Vagina (tissue), 2 donors: ENCODE measurements at regions not wholly inside any gene's neighbourhood (a gene's known extent, or its start where the extent isn't known, plus 50 kb on each side); places are given as distances from the start of the nearest gene placed in this dataset.

Experiments used
- DNase-seq, 2 donors: peaks; one replicate each; pipeline ENCODE4 v3.0.0-alpha.2; 2017; ENCODE audit errors: extremely low spot score in 2 of 2
- H3K27ac ChIP-seq: fragments of 200-600 bp; sonication (generic); one replicate; pipeline ENCODE4 v1.5.1; 2019
- H3K27me3 ChIP-seq: fragments of 200-600 bp; sonication (generic); one replicate; pipeline ENCODE4 v1.5.1; 2019
- H3K36me3 ChIP-seq, 2 donors: fragments of 200-600 bp; sonication (generic); one replicate each; pipeline ENCODE4 v1.5.1; 2017 to 2019
- H3K4me1 ChIP-seq: fragments of 200-600 bp; sonication (generic); one replicate; pipeline ENCODE4 v1.5.1; 2019
- H3K4me3 ChIP-seq, 2 donors: fragments of 200-600 bp; sonication (generic); 1 replicate in 1 of 2; 2 replicates in 1 of 2; pipeline ENCODE4 v1.5.1; 2016 to 2019
- H3K9me3 ChIP-seq: fragments of 200-600 bp; sonication (generic); one replicate; pipeline ENCODE4 v1.5.1; 2019
- POLR2A ChIP-seq, 2 donors: fragments of 450-650 bp; IDR thresholded peaks; one replicate each; pipeline ENCODE4 v1.6.1; 2017; ENCODE audit warnings: antibody characterized with exemption in 2 of 2, mild to moderate bottlenecking in 2 of 2, moderate library complexity in 2 of 2
- POLR2AphosphoS5 ChIP-seq, 2 donors: sonication (generic); formaldehyde crosslinking; IDR thresholded peaks; one replicate each; pipeline ENCODE4 v1.9.0; 2017; ENCODE audit warnings: antibody characterized with exemption in 2 of 2, mild to moderate bottlenecking in 2 of 2, low read depth in 1 of 2; ENCODE audit not compliant: insufficient read depth in 1 of 2
- intact Hi-C: fragments of 100-400 bp; cut with DNase I; formaldehyde crosslinking; loops from one replicate; pipeline ENCODE4 v1.15.1; 2023
- TF ChIP-seq, protein P1 (sequence below), 3 experiments: fragments of 450-650 bp in 2 of 3; fragments of 200-600 bp in 1 of 3; sonication (generic) in 1 of 3; IDR thresholded peaks; one replicate each; pipeline ENCODE4 v1.5.1; 2017 to 2019; ENCODE audit warnings: antibody characterized with exemption in 3 of 3, mild to moderate bottlenecking in 2 of 3, moderate library complexity in 2 of 3

DNA sequence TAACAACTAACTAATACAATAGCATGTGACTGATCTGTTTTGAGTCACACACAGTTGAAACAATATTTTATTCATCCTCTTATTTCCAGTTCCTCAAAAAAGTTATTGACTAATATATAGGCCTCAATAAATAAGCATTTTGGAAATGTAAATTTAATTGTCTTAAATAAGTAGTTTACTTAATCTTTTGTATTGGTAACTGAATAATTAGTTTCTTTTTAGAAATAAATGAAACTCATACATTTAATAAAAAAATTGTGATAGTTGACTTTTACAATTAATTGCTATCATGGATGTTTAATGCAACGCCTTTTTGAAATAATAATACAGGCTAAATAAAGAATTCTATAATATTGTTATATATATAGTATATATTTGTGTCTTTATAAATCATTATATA, 500.8 kb upstream of the PCDH20 start:
- H3K27ac ChIP-seq: no peak overlapping the region
- TF ChIP-seq POLR2AphosphoS5 (IDR thresholded peaks at IDR 0.05; ENCODE audit: insufficient read depth in 1 of 2, low read depth in 1 of 2) (no peak), POLR2A (IDR thresholded peaks at IDR 0.05) (no peak)
- TF ChIP-seq, protein P1, sequence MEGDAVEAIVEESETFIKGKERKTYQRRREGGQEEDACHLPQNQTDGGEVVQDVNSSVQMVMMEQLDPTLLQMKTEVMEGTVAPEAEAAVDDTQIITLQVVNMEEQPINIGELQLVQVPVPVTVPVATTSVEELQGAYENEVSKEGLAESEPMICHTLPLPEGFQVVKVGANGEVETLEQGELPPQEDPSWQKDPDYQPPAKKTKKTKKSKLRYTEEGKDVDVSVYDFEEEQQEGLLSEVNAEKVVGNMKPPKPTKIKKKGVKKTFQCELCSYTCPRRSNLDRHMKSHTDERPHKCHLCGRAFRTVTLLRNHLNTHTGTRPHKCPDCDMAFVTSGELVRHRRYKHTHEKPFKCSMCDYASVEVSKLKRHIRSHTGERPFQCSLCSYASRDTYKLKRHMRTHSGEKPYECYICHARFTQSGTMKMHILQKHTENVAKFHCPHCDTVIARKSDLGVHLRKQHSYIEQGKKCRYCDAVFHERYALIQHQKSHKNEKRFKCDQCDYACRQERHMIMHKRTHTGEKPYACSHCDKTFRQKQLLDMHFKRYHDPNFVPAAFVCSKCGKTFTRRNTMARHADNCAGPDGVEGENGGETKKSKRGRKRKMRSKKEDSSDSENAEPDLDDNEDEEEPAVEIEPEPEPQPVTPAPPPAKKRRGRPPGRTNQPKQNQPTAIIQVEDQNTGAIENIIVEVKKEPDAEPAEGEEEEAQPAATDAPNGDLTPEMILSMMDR (IDR thresholded peaks at IDR 0.05): no peak
- H3K4me1 ChIP-seq: no peaks in the 10 kb centered on the region
- no peaks in the 10 kb centered on the region for H3K9me3 ChIP-seq
- intact Hi-C loops: no loop called here
- DNase-seq: no peak
- H3K4me3 ChIP-seq: no peak overlapping the region
- no peaks in the 10 kb centered on the region for H3K27me3 ChIP-seq
- H3K36me3 ChIP-seq: no peaks in the 10 kb centered on the region

DNA sequence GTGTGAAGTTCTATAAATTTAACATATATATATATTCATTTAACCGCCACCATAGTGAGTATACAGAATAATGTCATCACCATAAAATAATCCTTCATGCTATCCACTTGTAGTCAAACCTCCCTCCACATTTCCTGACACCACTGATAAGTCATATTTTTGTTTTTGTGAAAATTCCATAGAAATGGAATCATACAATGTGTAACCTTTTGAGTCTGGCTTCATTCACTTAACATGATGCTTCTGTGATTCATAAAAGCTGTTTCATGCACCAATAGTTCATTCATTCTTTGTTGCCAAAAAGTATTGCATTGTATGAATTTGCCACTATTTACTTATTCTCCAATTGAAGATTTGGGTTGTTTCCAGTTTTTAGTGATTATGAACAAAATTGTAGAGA, 497.5 kb upstream of the PCDH20 start:
- intact Hi-C loops: no loop called here
- TF ChIP-seq, protein P1 (IDR thresholded peaks at IDR 0.05): no peak
- TF ChIP-seq POLR2AphosphoS5 (IDR thresholded peaks at IDR 0.05; ENCODE audit: insufficient read depth in 1 of 2, low read depth in 1 of 2) (no peak), POLR2A (IDR thresholded peaks at IDR 0.05) (no peak)
- Histone ChIP-seq H3K27ac (no peak overlapping the region), H3K36me3 (no peaks in the 10 kb centered on the region), H3K9me3 (no peaks in the 10 kb centered on the region), H3K27me3 (no peaks in the 10 kb centered on the region), H3K4me1 (no peaks in the 10 kb centered on the region), H3K4me3 (no peak overlapping the region)
- no peak for DNase-seq

DNA sequence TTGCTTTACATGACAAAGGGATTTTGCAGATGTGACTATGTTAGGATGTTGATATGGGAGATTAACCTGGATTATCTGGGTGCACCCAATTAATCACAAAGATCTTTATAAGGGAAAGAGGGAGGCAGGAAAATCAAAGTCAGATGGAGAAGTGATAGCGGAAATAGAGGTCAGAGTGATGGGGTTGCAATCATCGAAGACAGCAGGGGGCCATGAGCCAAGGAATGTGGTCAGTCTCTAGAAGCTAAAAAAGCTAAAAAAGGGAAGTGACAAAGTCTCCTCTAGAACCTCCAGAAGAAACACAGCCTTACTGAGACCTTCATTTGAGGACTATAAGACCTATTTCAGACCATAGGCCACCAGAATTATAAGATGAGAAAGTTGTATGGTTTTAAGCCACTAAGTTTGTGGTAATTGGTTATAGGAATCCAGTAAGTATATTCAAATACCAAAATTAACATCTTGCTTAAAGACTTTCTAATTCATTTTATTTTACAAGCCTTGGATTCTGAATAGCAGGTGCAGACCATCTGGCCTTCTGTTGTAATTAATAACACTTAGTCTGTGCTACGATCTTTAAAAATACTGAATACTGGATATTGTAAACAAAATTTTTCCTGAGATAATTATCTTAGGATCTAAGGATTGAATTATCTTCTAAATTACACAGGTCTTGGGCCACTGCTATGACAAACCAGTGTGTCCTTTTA, 493.4 kb upstream of the PCDH20 start:
- H3K27me3 ChIP-seq: no peaks in the 10 kb centered on the region
- H3K4me3 ChIP-seq: no peak overlapping the region
- no peak for DNase-seq
- TF ChIP-seq POLR2AphosphoS5 (IDR thresholded peaks at IDR 0.05; ENCODE audit: insufficient read depth in 1 of 2, low read depth in 1 of 2): no peak
- no peak for TF ChIP-seq POLR2A (IDR thresholded peaks at IDR 0.05)
- no peaks in the 10 kb centered on the region for H3K9me3 ChIP-seq
- intact Hi-C loops: no loop called here
- H3K4me1 ChIP-seq: no peaks in the 10 kb centered on the region
- H3K27ac ChIP-seq: no peak overlapping the region
- no peaks in the 10 kb centered on the region for H3K36me3 ChIP-seq

DNA sequence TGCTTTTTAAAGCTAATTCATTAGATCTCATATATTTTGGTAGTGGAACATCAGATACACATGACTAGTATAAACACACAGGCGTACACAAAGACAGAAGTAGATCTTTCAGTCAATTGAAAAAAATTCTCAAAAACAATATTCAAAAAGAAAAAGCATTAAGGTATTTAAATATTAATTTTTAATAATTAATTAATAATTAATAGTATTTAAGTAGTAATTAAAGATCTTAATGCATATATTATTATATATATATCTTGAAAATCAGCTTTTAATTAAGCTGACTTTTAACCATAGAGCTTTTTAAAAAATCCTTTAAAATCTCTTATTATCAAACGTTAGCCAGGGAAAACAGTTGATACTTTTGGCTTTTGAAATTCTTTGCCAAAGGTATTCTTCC, 489.4 kb upstream of the PCDH20 start:
- no peaks in the 10 kb centered on the region for H3K36me3 ChIP-seq
- no peak overlapping the region for H3K27ac ChIP-seq
- DNase-seq: no peak
- no peaks in the 10 kb centered on the region for H3K9me3 ChIP-seq
- no peak for TF ChIP-seq POLR2AphosphoS5 (IDR thresholded peaks at IDR 0.05; ENCODE audit: insufficient read depth in 1 of 2, low read depth in 1 of 2)
- TF ChIP-seq, protein P1 (IDR thresholded peaks at IDR 0.05): no peak
- no peak for TF ChIP-seq POLR2A (IDR thresholded peaks at IDR 0.05)
- no peak overlapping the region for H3K4me3 ChIP-seq
- no peaks in the 10 kb centered on the region for H3K4me1 ChIP-seq
- no peaks in the 10 kb centered on the region for H3K27me3 ChIP-seq
- intact Hi-C loops: no loop called here

DNA sequence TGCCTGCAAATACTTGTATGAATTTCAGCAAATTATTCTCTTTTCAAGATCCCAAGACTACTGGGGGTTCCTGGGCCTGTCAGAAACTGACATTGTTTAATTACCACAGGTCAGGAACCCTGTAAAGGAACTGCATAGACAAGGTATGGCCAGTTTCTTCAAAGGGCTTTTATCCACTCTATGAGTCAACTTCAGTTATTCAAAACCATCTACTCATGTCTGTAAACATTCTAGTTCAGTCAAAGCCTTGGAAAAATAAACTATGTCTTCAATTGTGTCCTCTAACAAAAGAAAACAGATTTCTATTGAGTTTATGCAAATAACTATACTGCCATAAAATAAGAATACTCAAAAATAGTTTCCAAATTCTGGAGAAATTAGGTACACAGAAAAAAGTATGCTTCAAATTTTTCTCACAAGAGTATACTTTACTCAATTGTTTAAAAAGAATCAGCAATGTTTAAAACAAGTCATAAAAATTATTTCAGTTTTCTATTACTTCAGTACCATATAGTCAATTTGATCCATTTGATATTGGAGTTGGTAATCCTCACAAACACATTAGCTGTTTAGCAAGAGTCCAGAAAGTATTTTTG, 486.4 kb upstream of the PCDH20 start:
- Histone ChIP-seq H3K4me1 (no peaks in the 10 kb centered on the region), H3K4me3 (no peak overlapping the region), H3K36me3 (no peaks in the 10 kb centered on the region), H3K27me3 (no peaks in the 10 kb centered on the region), H3K9me3 (no peaks in the 10 kb centered on the region), H3K27ac (no peak overlapping the region)
- intact Hi-C loops: no loop called here
- no peak for DNase-seq
- TF ChIP-seq POLR2AphosphoS5 (IDR thresholded peaks at IDR 0.05; ENCODE audit: insufficient read depth in 1 of 2, low read depth in 1 of 2): no peak
- TF ChIP-seq, protein P1 (IDR thresholded peaks at IDR 0.05): no peak
- TF ChIP-seq POLR2A (IDR thresholded peaks at IDR 0.05): no peak
